Activated effector memory CD4-positive, alpha-beta T cell treated with anti-CD3 and anti-CD28 coated beads, Interleukin-2, amount 50 U/mL, for 16 hours (primary cell): ENCODE measurements at regions not wholly inside any gene's neighbourhood (a gene's known extent, or its start where the extent isn't known, plus 50 kb on each side); places are given as distances from the start of the nearest gene placed in this dataset.
"Not testable (repeated sequence)": the region's sequence is repeated elsewhere in the genome, so short reads cannot be mapped to it uniquely, and the experiment has no call there.

ENCODE experiments used
- DNase-seq: peaks from one replicate; pipeline ENCODE4 v3.0.0-alpha.2; 2020

DNA sequence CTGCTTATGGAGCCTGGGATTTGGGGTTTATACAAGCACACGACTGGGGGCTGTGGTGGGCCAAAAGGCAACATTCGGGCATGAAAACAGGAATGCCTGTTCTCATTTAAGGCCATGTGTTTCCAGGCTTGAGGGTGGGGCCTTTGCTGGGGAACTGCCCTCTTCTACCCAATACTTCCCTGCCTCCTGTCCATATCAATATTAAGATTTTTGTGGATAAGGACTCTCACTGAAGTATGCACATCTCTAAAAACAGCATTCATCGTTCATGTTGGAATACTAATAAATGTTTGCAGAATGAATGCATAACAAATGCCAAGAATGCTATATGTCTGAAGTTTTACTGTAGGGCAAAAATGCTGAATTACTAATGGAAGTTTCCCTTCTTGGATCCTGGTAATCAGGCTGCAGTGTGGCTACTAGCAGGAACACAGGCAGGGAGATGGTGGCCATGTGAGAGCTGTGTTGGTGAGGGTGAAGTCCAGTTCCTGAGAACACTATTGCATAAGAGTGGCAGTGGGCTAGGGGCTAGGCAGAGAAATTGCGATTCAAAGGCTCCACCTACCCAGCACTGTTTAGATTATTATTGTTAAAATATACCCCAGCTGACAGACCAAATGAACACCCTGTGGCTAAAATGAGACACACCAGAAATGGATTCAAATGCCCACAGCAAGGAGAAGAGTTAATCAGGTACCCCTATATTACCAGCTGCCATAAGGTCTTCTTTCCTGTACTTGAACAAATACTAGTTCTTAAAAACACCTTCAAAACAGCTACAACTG lies 644.3 kb downstream of the EPM2A start:
- no peak for DNase-seq

DNA sequence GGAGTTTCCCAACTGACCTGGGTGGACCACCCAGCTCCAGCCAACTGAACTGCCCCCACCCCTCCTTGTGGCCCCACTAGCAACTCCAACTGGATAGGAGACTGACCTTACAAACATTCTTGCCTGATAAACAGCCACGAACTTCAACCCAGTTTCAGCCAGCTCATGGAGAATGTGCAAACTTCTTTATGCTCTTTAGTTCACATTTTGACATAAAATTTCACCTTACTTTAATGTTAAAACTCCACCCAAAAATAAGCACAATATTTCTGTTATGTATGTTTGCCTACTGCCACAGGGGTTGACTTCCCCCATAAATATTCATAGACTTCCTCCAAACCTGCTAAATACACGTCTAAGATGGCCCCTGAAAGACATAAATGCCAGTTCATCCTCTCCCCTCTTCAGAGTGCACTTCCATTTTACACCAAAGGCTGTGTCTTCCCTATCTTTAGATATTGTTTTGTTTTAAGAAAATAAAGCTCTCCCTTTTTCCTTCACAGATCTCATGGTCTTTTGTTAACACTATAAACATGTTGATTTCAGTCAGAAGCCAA lies 643.7 kb downstream of the EPM2A start:
- DNase-seq = no peak

DNA sequence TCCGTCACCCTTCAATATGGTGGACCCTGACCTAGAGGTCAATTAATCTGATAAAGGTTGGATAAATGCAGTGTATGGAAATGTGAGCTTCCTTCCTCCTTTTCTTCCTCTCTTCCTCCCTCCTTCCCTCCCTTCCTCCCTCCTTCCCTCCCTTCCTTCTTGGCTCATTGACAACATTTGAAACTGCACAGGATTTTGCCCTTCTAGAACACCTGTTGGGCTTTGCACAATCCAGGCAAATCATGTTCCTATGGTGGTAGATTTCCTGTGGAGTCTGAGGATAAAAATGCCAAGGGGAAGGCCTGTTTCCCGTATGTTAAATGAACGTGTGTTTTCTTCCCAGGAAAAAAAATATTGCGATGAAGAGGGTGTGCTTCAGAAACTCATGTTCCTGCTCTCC lies 642.8 kb downstream of the EPM2A start:
- no peak for DNase-seq

DNA sequence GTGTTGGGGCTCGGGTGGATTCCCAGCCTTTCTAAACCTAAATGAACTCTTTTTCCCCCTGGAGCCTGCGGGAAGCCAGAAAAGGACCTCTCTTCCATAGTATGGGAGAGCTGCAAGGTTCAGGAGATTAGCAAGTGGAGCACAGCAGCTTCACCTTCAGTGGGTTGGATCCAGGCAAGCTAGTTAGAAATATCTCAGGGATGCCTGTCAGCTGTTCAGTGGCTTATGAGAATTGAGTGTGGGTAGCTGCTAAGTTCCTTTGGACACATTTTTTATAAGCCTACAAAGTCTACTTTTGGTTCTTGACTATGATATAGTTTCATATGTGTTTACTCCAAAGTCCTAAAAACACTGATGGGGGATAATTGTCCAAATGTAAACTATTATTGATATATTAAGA lies 642.1 kb downstream of the EPM2A start:
- no peak for DNase-seq

- no peak for DNase-seq
Measured at GRCh38 chr6:145096846-145097245, 638.5 kb downstream of the EPM2A start.

DNA sequence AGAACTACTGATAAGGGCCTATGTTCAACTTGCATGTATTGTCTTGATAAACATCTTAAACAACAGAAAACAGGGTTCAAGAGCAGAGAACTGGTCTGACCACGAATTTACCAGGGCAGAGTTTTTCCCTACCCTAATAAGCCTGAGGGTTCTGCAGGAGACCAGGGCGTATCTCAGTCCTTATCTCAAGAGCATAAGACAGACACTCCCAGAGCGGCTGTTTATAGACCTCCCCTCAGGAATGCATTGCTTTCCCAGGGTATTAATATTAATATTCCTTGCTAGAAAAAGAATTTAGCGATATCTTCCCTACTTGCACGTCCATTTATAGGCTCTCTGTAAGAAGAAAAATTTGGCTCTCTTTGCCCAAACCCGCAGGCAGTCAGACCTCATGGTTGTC lies 637.2 kb downstream of the EPM2A start:
- DNase-seq = not testable (repeated sequence)

GRCh38 chr6:145099713-145100112 lies 635.6 kb downstream of the EPM2A start:
- no peak for DNase-seq

GRCh38 chr6:145110109-145110508 lies 625.2 kb downstream of the EPM2A start:
- no peak for DNase-seq

- DNase-seq = not testable (repeated sequence)
Measured at GRCh38 chr6:145111407-145111806, 623.9 kb downstream of the EPM2A start.

DNA sequence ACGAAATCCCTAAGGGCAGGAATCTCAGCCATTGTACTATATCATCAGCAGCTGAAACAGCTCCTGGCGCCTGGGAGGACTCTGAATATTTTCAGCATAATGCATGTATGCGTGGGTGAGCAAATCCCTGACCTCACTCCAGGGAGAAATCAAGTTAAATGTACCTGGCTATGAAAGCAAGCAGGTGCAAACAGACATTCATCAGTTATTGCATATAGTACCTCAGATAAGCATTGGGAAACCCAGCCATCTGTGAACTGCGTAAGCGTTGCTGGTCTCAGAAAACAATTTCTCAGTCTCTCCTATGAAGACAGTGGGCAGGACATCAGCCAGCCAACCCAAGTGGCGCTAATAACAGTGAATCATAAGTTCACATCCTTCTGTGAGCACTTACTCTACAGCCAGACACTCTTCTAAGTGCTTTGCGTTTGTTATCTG lies 622.6 kb downstream of the EPM2A start:
- DNase-seq = no peak

GRCh38 chr6:145115638-145116037 lies 619.7 kb downstream of the EPM2A start:
- DNase-seq = no peak

- DNase-seq = no peak
Measured at GRCh38 chr6:145116591-145117178, 618.6 kb downstream of the EPM2A start.

DNA sequence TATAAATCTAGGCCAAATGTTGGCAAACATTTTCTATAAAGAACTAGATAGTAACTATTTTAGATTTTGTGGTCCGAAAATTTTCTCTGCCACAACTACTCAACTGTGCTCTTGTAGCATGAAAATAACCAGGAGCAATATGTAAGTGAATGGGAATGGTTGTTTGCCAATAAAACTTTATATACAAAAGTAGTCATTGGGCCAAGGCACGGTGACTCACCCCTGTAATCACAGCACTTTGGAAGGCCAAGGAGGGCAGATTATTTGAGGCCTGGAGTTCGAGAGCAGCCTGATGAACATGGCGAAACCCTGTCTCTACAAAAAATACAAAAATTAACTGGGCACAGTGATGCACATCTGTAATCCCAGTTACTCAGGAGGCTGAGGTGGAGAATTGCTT lies 617.1 kb downstream of the EPM2A start:
- no peak for DNase-seq

GRCh38 chr6:145119081-145119480 lies 616.2 kb downstream of the EPM2A start:
- no peak for DNase-seq

DNA sequence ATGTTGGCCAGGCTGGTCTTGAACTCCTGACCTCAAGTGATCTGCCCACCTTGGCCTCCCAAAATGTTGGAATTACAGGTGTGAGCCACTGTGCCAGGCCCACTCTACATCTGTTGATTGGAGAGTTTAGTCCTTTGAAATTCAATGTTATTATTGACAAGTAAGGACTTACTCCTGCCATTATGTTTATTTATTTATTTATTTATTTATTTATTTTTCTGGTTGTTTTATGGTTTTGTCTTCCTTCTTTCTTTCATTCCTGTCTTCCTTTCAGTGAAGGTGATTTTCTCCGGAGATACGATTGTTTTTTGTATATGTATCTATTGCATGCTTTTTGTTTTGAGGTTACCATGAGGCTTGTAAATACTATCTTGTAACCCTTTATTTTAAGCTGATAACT lies 602.6 kb downstream of the EPM2A start:
- no peak for DNase-seq

- no peak for DNase-seq
Measured at GRCh38 chr6:145135702-145136101, 599.6 kb downstream of the EPM2A start.

- no peak for DNase-seq
Measured at GRCh38 chr6:145137425-145137824, 597.9 kb downstream of the EPM2A start.

GRCh38 chr6:145138469-145139139 lies 596.7 kb downstream of the EPM2A start:
- DNase-seq = no peak

DNA sequence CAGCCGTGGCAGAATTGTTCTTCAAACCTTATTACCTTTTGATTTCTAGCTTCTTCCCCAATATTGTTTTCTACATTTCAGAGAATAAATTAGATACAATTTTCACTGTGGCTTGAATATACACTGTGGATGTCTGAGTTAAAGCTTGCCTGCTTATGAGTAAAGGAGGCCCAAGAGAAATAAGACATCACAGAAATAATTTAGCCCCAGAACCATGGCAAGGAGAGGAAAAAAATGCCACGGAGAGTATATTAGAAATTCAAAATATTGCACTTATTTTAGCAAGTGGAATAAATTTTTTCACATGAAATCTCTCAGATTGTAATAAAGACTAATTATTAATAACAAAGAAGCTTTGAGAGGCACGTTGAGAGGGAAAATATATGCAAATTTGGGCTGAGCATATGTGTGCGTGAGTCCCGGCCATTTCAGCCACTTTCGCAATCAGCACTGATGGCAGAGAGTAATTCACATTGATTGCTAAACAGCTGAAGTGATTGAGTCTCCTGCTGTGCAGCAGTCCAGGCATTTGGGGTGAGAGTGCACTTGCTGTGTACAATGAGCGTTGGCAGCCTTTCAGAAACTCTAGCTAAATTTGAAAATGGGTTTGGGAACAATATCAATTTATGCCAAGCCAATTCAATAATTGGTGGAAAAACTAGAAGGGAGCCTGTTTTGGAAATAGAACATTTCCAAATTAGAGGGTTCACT lies 596.0 kb downstream of the EPM2A start:
- no peak for DNase-seq

- DNase-seq = no peak
Measured at GRCh38 chr6:145139895-145140294, 595.4 kb downstream of the EPM2A start.

DNA sequence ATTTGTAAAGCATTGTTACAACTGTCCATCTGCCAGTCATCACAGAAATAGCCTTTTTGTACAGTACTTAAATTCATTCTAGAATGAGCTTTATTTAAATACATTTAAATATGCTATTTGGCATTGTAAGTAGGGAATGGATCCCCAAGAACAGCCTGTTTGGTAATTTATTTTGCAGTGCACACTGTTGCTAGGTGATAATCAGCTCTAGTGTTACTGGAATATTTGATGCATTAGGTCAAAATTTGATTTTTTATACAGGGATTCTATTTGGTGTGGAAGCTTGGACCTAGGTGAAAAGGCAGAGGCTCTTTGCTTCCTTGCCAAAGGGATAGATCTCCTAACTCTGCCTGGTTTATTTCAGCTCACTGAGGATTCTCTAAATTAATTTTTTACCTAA lies 593.7 kb downstream of the EPM2A start:
- no peak for DNase-seq

DNA sequence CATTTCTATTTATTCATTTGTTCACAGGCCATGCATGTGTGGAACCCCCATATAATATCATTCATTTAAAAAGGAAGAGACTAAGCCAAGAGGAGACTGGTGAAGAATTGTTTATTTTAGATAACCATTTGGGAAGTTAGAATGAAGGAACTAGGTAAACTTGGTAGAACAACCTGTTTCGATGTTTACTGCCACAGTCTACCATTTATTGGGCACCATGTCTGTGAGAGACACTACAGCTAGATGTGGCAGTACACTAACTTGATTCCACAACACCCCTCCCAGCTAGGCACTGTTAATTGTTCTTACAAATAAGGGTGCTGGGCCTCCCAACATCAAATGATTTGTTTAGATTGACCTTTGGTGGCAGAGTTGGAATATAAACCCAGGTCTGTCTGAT lies 592.4 kb downstream of the EPM2A start:
- no peak for DNase-seq

- no peak for DNase-seq
Measured at GRCh38 chr6:145143379-145143778, 591.9 kb downstream of the EPM2A start.
